K562 (cell line): ENCODE measurements at regions not wholly inside any gene's neighbourhood (a gene's known extent, or its start where the extent isn't known, plus 50 kb on each side); places are given as distances from the start of the nearest gene placed in this dataset.

Experiments used
- ATAC-seq: fragments of 200-7000 bp; cut with Tn5 transposase; 3 replicates; pipeline ENCODE4 v1.9.1; 2020; ENCODE audit warnings: moderate library complexity
- BruUV-seq: library from RNA; stranded (reverse); fragments of 400-500 nt; replicated peaks from 2 replicates; lab custom pipeline; 2021; lab: Mats Ljungman, UMichigan
- CTCF ChIA-PET: fragments of 300-600 bp; formaldehyde crosslinking; extraction: SDS; loops from one replicate; lab custom pipeline; 2021; ENCODE audit warnings: low intra/inter-chr PET ratio; lab: Yijun Ruan, JAX
- POLR2A ChIA-PET: fragments of 300-600, 350-650 bp; sonication (Branson Sonifier 250); formaldehyde crosslinking; extraction: SDS; loops from one replicate; lab custom pipeline; 2021; ENCODE audit warnings: antibody characterized with exemption, inconsistent platforms; lab: Yijun Ruan, JAX
- DNase-seq, 4 experiments: peaks; one replicate each; pipeline versions ENCODE4 v3.0.0 to v3.0.0-alpha.2; 2011 to 2018; ENCODE audit warnings: low spot score in 3 of 4, mixed read lengths in 3 of 4; ENCODE audit errors: extremely low read depth in 1 of 4
- FAIRE-seq: peaks from 2 replicates; lab custom pipeline; 2011; peaks lifted over from hg19 to GRCh38; lab: Jason Lieb, UNC
- H2AFZ ChIP-seq: 2 replicates; pipeline ENCODE4 v1.6.0; 2011; ENCODE audit warnings: low read depth, low read length, control low read depth, inconsistent platforms
- H3K27ac ChIP-seq: fragments of 200-600 bp; 3 replicates; pipeline ENCODE4 v1.8.0; 2011; ENCODE audit warnings: low read depth, mild to moderate bottlenecking, control low read depth, inconsistent platforms, low read length, moderate library complexity, mixed read lengths; ENCODE audit errors: extremely low read depth
- H3K27me3 ChIP-seq, 2 experiments: fragments of 300-600 bp in 1 of 2; 2 replicates in 1 of 2; 3 replicates in 1 of 2; pipeline versions ENCODE4 v1.6.0 to v1.8.0; 2011; ENCODE audit warnings: inconsistent platforms in 2 of 2, low read length in 2 of 2, mild to moderate bottlenecking in 1 of 2, mixed read lengths in 1 of 2, moderate library complexity in 1 of 2; ENCODE audit not compliant: control insufficient read depth in 2 of 2, insufficient read depth in 2 of 2
- H3K36me3 ChIP-seq: fragments of 300-600 bp; 3 replicates; pipeline ENCODE4 v1.8.0; 2011; ENCODE audit warnings: mild to moderate bottlenecking, low read length, inconsistent platforms; ENCODE audit not compliant: control insufficient read depth, insufficient read depth
- H3K4me1 ChIP-seq, 2 experiments: fragments of 200-600 bp in 1 of 2; replicated peaks in 1 of 2; 2 replicates in 1 of 2; 3 replicates in 1 of 2; pipeline versions ENCODE4 v1.5.1 to v1.8.0; 2011; ENCODE audit warnings: inconsistent platforms in 2 of 2, low read length in 2 of 2, mild to moderate bottlenecking in 1 of 2, mixed read lengths in 1 of 2, moderate library complexity in 1 of 2; ENCODE audit not compliant: control insufficient read depth in 2 of 2, insufficient read depth in 2 of 2
- H3K4me2 ChIP-seq: 2 replicates; pipeline ENCODE4 v1.6.1; 2011; ENCODE audit warnings: low read length, control low read depth, inconsistent platforms, mixed read lengths; ENCODE audit not compliant: insufficient read depth
- H3K4me3 ChIP-seq: fragments of 200-600 bp; sonication (generic), shearing (Covaris generic); 2 replicates; pipeline ENCODE4 v1.5.1; 2016; ENCODE audit warnings: control low read depth, inconsistent platforms
- H3K79me2 ChIP-seq: fragments of 200-600 bp; 3 replicates; pipeline ENCODE4 v1.8.0; 2011; ENCODE audit warnings: low read length, inconsistent platforms; ENCODE audit not compliant: control insufficient read depth, insufficient read depth
- H3K9ac ChIP-seq, 2 experiments: 2 replicates each; pipeline versions ENCODE4 v1.6.0 to v1.6.1; 2011; ENCODE audit warnings: low read depth in 2 of 2, low read length in 2 of 2, control low read depth in 1 of 2, inconsistent platforms in 1 of 2, mild to moderate bottlenecking in 1 of 2, mixed read lengths in 1 of 2; ENCODE audit not compliant: insufficient read depth in 1 of 2
- H3K9me1 ChIP-seq: one replicate; pipeline ENCODE4 v1.6.0; 2011; ENCODE audit warnings: inconsistent platforms, mild to moderate bottlenecking, low read length, moderate library complexity; ENCODE audit not compliant: control insufficient read depth, insufficient read depth
- H3K9me3 ChIP-seq: replicated peaks from 2 replicates; pipeline ENCODE4 v1.5.1; 2011; ENCODE audit warnings: low read depth, low read length, inconsistent platforms; ENCODE audit not compliant: control insufficient read depth, insufficient read depth
- H4K20me1 ChIP-seq: replicated peaks from 2 replicates; pipeline ENCODE4 v1.6.1; 2011; ENCODE audit warnings: low read length, inconsistent platforms, mixed read lengths; ENCODE audit not compliant: control insufficient read depth, insufficient read depth
- WGBS: fragments of 100-300 bp; shearing (Covaris generic); methylation state at CpG from one replicate; pipeline ENCODE4 v1.1.6; 2016; ENCODE audit warnings: low coverage, mixed read lengths; ENCODE audit not compliant: insufficient coverage; ENCODE audit errors: missing lambda C conversion rate; 5-methylcytosine and 5-hydroxymethylcytosine counted together
- in situ Hi-C: fragments of 300-500 bp; cut with MboI; formaldehyde crosslinking; loops from 4 replicates; pipeline ENCODE4 v1.15.0; 2018; ENCODE audit warnings: inconsistent platforms, mixed read lengths
- intact Hi-C: fragments of 100-400 bp; cut with micrococcal nuclease; formaldehyde crosslinking; loops from 2 replicates; pipeline ENCODE4 v1.14.2; 2022
- TF ChIP-seq, protein P1 (sequence below): fragments of 450-650 bp; formaldehyde crosslinking; IDR thresholded peaks from 2 replicates; pipeline ENCODE4 v1.4.0; 2020; ENCODE audit warnings: mild to moderate bottlenecking, mixed read lengths
- TF ChIP-seq, protein P2 (sequence below), 2 experiments: fragments of 450-650 bp in 1 of 2; IDR thresholded peaks; 2 replicates each; pipeline ENCODE4 v1.6.1; 2011 to 2017; ENCODE audit warnings: low read depth in 2 of 2, antibody characterized with exemption in 1 of 2, borderline replicate concordance in 1 of 2, low read length in 1 of 2, mild to moderate bottlenecking in 1 of 2, mixed read lengths in 1 of 2; ENCODE audit not compliant: control insufficient read depth in 1 of 2

DNA sequence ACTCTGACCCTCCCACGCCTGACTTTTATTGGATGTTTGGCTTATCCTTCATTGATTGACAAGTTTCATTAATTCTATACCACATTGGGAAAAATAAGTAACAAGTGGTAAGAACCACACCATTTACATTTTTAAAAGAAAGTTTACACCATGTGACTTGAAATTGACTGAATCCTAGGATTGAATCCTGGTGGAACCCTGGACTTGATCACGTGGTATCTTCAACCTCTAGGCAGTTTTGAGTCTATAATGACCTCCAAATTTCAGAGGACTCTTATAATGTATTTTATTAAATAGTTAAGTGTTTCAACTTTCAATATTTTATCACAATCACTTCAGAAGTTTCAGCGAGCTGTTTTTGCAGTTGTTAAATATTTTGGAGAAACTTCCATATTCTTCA lies 172.0 kb downstream of the SLC6A15 start:
- ATAC-seq = no peak
- Histone ChIP-seq H3K9me1 (no peaks in the 10 kb centered on the region), H3K4me3 (no peak overlapping the region), H3K36me3 (no peaks in the 10 kb centered on the region), H3K79me2 (no peaks in the 10 kb centered on the region), H2AFZ (no peak overlapping the region), H3K4me2 (no peak overlapping the region), H3K4me1 (no peaks in the 10 kb centered on the region), H3K9me3 (no peaks in the 10 kb centered on the region), H3K27ac (no peak overlapping the region), H3K9ac (no peak overlapping the region), H4K20me1 (no peaks in the 10 kb centered on the region), H3K27me3 (no peaks in the 10 kb centered on the region)
- POLR2A ChIA-PET = no interaction called here
- WGBS = 3% methylated on average over 3 of the region's 3 CpGs
- DNase-seq = no peak
- in situ Hi-C loops (no loop called here), intact Hi-C loops (no loop called here)
- TF ChIP-seq, protein P1, sequence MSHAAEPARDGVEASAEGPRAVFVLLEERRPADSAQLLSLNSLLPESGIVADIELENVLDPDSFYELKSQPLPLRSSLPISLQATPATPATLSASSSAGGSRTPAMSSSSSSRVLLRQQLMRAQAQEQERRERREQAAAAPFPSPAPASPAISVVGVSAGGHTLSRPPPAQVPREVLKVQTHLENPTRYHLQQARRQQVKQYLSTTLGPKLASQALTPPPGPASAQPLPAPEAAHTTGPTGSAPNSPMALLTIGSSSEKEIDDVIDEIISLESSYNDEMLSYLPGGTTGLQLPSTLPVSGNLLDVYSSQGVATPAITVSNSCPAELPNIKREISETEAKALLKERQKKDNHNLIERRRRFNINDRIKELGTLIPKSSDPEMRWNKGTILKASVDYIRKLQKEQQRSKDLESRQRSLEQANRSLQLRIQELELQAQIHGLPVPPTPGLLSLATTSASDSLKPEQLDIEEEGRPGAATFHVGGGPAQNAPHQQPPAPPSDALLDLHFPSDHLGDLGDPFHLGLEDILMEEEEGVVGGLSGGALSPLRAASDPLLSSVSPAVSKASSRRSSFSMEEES = peak; percentile 51
- TF ChIP-seq, protein P2, sequence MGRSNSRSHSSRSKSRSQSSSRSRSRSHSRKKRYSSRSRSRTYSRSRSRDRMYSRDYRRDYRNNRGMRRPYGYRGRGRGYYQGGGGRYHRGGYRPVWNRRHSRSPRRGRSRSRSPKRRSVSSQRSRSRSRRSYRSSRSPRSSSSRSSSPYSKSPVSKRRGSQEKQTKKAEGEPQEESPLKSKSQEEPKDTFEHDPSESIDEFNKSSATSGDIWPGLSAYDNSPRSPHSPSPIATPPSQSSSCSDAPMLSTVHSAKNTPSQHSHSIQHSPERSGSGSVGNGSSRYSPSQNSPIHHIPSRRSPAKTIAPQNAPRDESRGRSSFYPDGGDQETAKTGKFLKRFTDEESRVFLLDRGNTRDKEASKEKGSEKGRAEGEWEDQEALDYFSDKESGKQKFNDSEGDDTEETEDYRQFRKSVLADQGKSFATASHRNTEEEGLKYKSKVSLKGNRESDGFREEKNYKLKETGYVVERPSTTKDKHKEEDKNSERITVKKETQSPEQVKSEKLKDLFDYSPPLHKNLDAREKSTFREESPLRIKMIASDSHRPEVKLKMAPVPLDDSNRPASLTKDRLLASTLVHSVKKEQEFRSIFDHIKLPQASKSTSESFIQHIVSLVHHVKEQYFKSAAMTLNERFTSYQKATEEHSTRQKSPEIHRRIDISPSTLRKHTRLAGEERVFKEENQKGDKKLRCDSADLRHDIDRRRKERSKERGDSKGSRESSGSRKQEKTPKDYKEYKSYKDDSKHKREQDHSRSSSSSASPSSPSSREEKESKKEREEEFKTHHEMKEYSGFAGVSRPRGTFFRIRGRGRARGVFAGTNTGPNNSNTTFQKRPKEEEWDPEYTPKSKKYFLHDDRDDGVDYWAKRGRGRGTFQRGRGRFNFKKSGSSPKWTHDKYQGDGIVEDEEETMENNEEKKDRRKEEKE (IDR thresholded peaks at IDR 0.05; ENCODE audit: borderline replicate concordance in 1 of 2, control insufficient read depth in 1 of 2, low read depth in 2 of 2, low read length in 1 of 2) = no peak
- BruUV-seq = no TSS peak
- no peak for FAIRE-seq
- CTCF ChIA-PET = no interaction called here
